Esophagus muscularis mucosa (tissue), 3 donors: ENCODE measurements at regions not wholly inside any gene's neighbourhood (a gene's known extent, or its start where the extent isn't known, plus 50 kb on each side); places are given as distances from the start of the nearest gene placed in this dataset.

Experiments
- POLR2A ChIP-seq: fragments of 450-650 bp; IDR thresholded peaks from one replicate; pipeline ENCODE4 v1.6.1; 2017; ENCODE audit warnings: antibody characterized with exemption, moderate library complexity, mild to moderate bottlenecking, low read depth
- TF ChIP-seq, protein P1 (sequence below), 3 experiments: fragments of 200-600 bp in 2 of 3; fragments of 450-650 bp in 1 of 3; sonication (generic) in 2 of 3; IDR thresholded peaks; one replicate each; pipeline ENCODE4 v1.5.1; 2017 to 2019; ENCODE audit warnings: antibody characterized with exemption in 3 of 3, mild to moderate bottlenecking in 2 of 3, moderate library complexity in 1 of 3

DNA sequence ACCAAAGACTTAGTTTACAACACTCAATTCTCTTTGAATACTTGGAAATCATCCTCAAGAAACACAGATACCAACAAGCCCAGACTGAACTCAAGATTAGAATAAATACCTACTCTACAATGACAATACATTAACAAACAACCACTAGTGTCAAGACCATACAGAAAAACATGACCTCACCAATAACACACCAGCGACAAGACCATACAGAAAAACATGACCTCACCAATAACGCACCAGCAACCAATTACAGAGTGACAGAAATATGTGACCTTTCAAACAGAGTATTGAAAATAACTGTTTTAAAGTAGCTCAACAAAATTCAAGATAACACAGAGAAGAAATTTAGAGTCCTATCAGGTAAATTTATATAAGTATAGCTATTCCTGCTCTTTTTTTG is 876.0 kb downstream of the EPHA3 start:
- TF ChIP-seq POLR2A, result no peak
- TF ChIP-seq, protein P1, sequence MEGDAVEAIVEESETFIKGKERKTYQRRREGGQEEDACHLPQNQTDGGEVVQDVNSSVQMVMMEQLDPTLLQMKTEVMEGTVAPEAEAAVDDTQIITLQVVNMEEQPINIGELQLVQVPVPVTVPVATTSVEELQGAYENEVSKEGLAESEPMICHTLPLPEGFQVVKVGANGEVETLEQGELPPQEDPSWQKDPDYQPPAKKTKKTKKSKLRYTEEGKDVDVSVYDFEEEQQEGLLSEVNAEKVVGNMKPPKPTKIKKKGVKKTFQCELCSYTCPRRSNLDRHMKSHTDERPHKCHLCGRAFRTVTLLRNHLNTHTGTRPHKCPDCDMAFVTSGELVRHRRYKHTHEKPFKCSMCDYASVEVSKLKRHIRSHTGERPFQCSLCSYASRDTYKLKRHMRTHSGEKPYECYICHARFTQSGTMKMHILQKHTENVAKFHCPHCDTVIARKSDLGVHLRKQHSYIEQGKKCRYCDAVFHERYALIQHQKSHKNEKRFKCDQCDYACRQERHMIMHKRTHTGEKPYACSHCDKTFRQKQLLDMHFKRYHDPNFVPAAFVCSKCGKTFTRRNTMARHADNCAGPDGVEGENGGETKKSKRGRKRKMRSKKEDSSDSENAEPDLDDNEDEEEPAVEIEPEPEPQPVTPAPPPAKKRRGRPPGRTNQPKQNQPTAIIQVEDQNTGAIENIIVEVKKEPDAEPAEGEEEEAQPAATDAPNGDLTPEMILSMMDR (IDR thresholded peaks at IDR 0.05), result no peak
